ENCODE measurements at regions not wholly inside any gene's neighbourhood (a gene's known extent, or its start where the extent isn't known, plus 50 kb on each side); places are given as distances from the start of the nearest gene placed in this dataset.

- no peak overlapping the region for H3K4me3 ChIP-seq (ENCODE audit: control insufficient read depth, low read depth, low read length)
- TF ChIP-seq CTCF (IDR thresholded peaks at IDR 0.05; ENCODE audit: control insufficient read depth, insufficient read depth, low read depth, low read length, missing control alignments): no peak
- no peak for DNase-seq (ENCODE audit: low read depth)
These were observed 289.8 kb upstream of the UBE2E3 start for GRCh38 chr2:180690611-180691010.

GRCh38 chr2:180682871-180683270, 297.5 kb upstream of the UBE2E3 start:
- H3K4me3 ChIP-seq (ENCODE audit: control insufficient read depth, low read depth, low read length): no peak overlapping the region
- TF ChIP-seq CTCF (IDR thresholded peaks at IDR 0.05; ENCODE audit: control insufficient read depth, insufficient read depth, low read depth, low read length, missing control alignments): no peak
- DNase-seq (ENCODE audit: low read depth): no peak

DNA sequence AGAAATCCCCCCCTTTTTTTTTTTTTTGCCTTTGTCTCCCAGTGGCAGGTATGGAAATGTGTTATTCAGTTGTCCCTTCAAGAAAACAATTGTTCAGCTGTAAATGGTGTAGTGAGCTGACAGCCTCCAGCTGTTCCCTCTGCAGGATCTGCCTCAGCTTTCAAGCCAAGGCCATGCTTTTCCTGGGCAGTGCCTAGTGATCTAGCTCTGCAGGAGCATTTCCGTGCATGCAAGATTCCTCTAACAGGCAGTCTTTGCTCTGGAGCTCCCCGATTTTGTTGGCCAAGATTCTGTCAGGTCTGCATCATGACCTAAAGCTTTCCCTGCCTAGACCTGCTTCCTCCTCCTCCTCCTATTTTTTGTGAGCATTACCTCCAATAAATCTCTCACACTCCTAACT, 300.7 kb upstream of the UBE2E3 start:
- DNase-seq (ENCODE audit: low read depth): no peak
- no peak for TF ChIP-seq CTCF (IDR thresholded peaks at IDR 0.05; ENCODE audit: control insufficient read depth, insufficient read depth, low read depth, low read length, missing control alignments)
- no peak overlapping the region for H3K4me3 ChIP-seq (ENCODE audit: control insufficient read depth, low read depth, low read length)

DNA sequence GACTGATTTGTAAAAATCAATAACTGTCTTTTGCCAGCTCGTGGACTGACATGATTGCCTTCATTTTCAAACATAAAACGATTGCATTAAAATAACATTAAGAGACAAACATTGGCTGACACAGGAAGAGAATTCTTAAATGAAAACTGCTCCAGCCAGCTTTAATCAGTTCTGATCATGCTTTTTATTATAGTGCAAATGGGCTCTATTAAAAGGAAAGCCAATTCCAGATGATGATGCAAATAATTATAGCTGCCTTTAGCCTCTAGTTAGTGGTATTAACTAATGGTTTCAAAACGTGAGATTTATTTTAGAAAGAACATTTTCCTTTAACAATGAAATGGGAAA, 301.8 kb upstream of the UBE2E3 start:
- TF ChIP-seq CTCF (IDR thresholded peaks at IDR 0.05; ENCODE audit: control insufficient read depth, insufficient read depth, low read depth, low read length, missing control alignments): no peak
- no peak overlapping the region for H3K4me3 ChIP-seq (ENCODE audit: control insufficient read depth, low read depth, low read length)
- DNase-seq (ENCODE audit: low read depth): no peak

DNA sequence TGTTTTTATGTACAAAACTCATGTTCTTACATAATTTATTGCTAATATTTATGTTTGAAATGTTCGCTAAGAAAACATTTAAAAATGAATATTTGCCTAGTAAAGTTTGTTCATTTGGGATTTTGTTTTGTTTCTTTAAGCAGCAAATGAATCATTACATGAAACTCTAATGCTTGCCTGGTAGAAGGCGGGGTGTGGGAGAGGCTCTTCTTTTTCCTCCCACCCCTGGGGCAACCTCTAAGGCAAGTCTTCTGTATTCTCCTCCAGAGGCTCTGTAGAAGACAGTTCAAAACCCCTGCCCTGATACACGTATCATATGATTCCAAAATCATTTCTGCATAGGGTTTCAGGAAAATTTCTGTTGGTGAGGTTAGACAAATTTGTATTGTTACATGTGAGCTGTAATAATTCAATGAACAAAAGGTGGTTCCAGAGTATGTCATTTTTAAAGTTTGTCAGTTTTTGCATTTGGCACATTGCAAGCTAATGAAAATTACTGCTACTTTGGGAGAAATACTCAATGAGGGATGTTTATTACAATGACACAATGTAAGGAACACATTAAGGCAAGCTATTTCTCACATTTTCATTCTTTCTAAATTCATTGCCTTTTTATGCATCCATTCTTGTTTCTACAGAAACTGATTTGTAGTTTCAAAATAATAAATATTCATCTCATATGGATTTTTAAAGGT, 302.3 kb upstream of the UBE2E3 start:
- no peak for DNase-seq (ENCODE audit: low read depth)
- H3K4me3 ChIP-seq (ENCODE audit: control insufficient read depth, low read depth, low read length): no peak overlapping the region
- TF ChIP-seq CTCF (IDR thresholded peaks at IDR 0.05; ENCODE audit: control insufficient read depth, insufficient read depth, low read depth, low read length, missing control alignments): no peak

GRCh38 chr2:180677200-180677599, 303.2 kb upstream of the UBE2E3 start:
- TF ChIP-seq CTCF (IDR thresholded peaks at IDR 0.05; ENCODE audit: control insufficient read depth, insufficient read depth, low read depth, low read length, missing control alignments): no peak
- H3K4me3 ChIP-seq (ENCODE audit: control insufficient read depth, low read depth, low read length): no peak overlapping the region
- no peak for DNase-seq (ENCODE audit: low read depth)
